NCI-H446 (cell line): ENCODE measurements at regions not wholly inside any gene's neighbourhood (a gene's known extent, or its start where the extent isn't known, plus 50 kb on each side); places are given as distances from the start of the nearest gene placed in this dataset.
"Not testable (repeated sequence)": the region's sequence is repeated elsewhere in the genome, so short reads cannot be mapped to it uniquely, and the experiment has no call there.

ENCODE experiments used
- DNase-seq, 2 experiments: peaks; one replicate each; lab custom pipeline; 2025; lab: John Stamatoyannopoulos, UW

DNA sequence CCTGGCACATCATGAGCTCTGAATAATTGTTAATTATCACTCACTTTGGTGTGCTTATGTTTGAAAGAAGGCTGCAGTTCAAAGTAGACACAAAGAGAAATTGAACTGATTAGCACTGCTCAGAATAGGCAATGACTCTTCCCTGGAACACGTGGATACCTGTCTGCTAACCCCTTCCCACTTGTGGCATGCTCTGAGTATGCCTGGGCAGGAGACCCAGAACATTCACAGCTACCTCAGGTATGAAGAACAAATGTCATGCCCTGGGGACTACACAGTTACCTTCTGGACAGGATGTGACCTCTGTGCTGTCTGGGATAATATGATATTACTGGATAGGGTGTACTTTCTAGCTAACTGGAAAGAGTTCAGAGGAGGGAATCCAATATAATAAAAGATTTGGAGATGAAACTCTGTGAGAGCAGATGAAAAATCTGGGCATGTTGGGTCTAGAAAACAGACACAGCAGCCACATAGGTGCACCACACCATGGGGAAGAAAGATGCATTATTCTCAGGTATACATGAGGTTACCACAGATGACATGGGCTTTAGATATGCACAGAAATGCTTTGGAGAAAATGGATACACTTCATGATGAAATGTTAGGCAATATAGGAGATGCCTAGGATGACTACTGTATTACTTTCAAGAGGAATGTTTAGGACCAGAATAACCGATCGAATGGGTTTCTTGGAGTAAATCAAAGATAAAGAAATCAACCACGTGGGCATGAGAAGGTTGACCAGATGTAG is 324.2 kb upstream of the PREP start:
- no peak for DNase-seq

DNA sequence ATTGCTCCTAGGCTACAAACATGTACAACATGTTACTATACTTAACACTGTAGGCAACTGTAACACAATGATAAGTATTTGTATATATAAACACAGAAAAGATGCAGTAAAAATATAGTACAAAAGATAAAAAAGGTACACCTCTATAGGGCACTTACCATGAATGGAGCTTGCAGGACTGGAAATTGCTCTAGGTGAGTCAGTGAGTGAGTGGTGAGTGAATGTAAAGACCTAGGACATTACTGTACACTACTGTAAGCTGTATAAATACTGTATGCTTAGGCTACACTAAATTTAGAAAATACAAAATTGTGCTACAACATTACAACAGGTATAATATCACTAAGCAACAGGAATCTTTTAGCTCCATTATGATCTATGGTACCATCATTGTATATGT is 312.0 kb upstream of the PREP start:
- DNase-seq: no peak

DNA sequence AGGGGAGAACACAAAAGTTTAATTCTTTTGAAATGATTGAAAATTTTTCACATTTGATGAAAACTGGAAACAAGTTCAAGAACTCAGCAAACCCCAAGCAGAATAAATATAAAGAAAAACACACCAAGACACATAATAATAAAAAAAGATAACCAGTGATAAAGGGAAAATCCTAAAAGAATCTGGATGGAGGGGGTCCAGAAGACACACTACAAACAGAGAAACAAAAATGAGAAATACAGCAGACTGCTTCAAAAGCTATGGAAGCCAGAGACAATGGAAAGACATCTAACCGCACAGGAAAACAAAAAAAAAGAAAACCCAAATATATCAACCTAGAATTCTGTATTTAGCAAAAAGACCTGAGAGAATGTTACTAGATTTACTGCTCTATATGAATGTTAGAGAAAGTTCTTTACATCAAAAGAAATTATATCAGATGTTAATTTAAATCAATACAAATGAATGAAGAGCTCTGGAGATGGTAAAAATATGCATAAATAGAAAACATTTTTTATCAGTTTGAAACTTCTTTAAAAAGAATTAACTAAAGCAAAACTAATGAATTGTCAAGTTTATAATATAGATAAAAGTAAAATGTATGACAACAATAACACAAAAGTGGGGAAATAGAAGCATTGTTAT is 310.7 kb upstream of the PREP start:
- DNase-seq: no peak

DNA sequence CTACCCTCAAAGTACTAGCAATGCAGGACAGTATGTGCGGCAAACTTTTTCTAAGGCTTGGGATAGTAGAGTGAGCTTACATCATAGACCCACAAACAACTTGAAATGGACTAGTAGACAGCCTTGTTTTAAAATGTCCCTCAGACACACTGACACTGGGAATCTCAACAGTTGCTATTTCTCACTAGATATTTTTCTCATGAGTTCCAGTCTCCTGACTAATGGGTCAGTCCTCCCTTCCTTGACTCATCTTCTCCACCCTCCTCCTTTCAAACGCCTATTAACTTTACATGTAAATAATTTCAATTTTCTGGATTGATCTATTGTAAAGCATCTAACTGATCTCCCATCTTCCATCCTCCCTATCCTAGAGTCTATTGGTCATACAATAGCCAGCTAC is 308.3 kb upstream of the PREP start:
- no peak for DNase-seq

DNA sequence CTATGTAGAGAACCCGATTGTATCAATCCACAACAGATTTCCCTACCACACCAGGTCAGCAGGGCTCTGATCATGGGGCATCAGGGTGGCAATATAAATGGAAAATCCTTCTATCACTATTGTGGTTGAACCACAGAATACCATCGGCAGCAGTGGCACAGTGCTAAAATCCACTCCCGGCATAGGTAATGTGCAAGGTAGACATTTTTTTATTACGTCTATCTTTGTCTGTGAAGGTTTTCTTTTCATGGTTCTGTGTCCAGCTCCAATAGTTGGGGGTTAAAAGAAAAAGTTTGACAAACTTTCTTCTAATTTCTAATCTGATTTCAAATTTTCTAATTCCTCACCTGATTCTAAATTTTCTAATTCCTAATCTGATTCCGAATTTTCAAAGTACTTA is 302.7 kb upstream of the PREP start:
- no peak for DNase-seq

DNA sequence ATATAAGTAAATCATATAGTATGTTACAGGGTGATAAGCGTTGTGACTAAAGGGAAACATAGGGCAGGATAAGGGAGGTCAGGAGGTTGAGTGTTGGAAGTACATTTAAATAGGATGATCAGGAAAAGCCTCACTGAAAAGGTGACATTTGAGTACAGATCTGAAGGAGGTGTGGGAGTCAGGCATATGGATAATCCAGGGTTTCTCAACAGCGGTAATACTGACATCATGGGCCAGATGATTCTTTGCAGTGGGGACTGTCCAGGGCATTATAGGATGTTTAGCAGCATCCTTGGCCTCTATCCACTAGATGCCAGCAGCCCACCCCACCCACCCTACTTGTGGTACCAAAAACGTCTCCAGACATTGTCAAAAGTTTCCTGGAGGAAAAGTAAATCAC is 292.6 kb upstream of the PREP start:
- no peak for DNase-seq

DNA sequence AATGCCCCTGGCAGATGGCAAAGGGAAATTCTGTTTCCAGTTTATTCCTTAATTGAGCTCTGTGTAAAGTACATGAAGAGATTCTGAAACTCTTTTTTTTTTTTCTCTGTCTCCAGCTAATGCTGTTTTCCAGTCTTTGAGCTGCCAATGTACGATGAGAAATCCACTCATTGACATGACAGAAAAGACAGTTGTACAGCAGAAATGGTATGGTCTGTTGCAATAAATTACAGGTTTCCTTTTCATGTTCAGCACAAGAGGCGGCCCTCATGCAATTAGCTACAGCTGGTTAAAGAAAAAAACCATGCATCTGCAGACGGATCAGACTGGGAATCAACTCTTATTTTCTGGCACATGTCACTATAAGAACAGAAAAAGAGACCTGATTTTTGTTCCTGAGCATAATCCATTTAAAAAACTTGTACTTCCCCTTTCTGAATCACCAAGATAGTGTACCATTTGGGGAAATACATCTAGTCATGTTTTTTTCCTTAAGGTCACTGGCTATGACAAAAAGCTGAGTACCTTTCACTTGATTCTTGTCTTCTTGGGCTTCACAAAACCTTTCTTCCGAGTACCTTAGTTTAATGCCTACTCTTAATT is 289.8 kb upstream of the PREP start:
- no peak for DNase-seq

DNA sequence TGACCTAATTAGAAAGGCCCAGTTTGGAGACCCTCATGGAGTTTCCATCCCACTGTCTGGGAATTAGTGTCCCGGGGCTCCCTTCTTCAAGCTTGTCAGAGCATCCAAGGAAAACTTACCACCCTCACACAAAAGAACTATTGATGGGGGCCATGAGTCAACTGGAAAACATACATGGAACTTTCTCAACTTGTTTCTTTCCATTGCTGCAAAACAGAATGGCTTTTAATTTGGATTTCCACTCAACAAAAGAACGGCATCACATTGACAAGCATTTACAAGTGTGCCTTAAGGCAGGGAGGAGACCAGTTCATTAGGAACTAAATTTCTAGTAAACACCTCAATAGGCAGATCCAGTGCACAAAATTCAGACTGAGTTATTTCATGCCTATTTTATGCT is 289.1 kb upstream of the PREP start:
- no peak for DNase-seq

DNA sequence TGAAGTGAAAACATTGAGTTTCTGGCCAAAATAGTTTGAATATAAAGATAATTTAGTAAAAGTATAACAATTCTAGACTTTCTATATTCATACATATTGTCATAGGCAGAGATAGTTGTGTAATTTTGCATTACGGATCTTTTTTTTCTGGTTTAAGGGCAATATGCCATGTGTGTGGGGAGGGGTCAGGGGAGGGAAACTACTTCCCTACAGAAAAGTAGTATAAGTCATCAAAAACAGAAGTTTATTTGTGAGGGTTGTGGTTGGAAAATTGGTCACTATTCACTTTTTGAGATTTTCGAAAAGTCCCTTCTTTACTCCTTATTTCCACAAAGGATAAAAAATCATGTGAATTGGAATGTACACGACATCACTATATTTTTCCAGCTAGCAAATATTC is 288.2 kb upstream of the PREP start:
- DNase-seq: no peak

DNA sequence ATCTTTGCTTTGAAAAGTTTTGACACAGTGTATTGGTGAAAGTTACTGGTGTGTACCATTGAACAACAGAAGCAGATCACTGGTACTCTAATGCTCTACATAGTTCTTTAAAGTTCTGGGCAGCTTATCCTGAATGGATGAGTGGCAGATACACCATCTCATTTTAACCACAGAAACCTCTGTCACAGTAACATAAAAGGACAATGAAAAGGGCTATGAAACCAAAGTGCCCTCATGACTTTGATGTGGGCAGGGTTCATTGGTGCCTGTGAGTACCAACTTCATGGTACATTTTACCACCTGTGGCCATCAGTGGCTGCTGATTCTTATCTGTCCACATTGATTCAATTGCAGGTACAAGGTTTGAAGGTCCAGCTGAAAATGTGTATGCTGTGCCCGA is 285.7 kb upstream of the PREP start:
- no peak for DNase-seq

DNA sequence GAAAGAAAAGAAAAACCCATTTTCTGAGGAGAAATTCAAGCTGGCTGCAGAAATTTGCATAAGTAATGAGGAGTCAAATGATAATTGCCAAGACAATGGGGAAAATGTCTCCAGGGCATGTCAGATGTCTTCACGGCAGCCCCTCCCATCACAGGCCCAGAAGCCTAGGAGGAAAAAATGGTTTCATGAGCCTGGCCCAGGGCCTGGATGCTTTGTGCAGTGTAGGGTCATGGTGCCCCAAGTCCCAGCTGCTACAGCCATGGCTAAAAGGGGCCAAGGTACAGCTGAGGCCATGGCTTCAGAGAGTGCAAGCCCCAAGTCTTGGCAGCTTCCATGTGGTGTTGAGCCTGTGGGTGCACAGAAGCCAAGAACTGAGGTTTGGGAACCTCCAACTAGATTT is 283.9 kb upstream of the PREP start:
- not testable (repeated sequence) for DNase-seq

DNA sequence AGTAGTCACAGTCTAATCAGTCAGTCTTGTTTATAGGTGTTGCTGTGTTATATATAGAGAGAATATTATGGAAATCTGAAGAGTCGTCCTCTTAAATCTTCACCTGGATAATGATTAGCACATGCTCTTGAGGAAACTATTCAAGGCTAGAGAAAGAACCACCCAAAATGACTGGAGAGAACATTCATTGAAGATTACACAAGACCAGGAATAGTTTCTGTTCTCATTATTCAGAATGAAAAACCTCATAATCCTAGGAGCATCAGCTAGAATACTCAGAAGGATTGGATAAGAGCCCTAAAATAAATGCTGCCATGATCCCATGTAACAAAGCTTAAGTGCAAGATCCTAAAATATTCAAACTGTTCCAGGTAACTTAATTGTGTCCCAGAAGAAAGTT is 278.2 kb upstream of the PREP start:
- no peak for DNase-seq

DNA sequence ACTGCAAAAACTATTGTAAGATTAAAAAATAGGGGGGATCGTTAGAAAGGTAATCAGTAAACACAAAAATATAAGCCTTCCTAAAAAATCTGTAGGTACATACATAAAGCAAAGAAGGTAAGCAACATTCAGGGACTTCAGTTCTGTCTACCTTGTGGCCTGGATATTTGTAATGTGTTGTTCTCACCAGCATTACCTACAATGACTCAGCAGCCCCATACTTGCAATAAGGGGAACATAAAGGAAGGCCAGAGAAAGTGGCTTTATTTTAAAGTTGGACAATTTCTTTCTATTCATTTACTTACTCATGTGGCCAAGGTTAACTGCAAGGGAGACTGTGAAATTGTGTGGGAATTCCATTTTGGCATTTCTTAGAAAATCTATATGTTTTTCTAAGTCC is 277.2 kb upstream of the PREP start:
- DNase-seq: no peak

DNA sequence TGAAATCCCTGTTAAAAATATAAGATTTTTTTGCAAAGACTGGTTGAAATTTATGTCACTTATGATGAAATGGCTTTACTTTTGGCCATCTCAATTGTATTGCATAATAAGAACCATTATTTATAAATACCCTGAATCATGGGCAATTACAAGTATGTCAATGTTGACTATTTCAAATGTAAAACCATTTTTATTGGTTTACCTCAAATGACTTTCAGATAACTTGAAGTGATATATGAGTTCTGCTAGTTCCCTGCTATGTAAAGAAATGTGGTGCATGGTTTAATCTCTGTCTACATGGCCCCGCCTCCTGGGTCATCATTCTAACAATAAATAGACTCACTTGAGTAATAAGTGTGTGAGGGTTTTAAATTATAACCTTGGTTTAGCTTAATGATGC is 275.6 kb upstream of the PREP start:
- no peak for DNase-seq

DNA sequence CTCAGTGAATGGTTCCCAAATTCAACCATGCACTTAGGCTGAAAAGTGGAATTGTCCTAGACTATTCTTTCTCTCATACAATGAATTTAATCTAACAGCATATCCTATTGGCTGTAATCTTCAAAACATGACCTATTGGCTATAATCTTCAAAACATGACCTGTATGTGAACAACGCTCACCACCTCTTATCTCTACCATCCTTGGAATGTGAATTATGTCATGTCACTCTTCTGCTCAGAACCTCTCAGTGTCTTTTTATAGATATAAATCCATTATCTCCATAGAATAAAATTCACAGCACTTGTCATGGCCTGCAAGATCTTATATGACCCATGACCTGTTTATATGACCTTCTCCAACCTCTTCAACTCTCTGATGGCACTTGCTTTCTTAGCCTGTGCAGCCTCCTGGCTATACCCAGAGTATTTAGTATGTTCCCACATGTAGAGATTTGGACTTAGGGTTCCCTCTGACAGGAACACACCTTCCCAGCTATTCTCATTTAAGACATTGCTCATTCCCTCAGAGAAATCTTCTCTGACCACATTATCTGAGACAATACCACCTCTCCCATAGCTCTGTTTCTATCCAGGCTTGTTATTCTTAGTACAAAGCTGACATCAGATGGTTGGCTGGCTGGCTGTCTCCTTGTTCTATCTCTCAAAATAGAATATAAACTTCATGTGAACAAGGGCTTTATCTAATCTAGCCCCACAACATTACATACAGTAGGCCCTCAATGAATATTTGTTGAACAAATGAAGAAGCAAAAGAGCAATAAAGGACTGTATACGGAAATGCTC is 275.0 kb upstream of the PREP start:
- no peak for DNase-seq

DNA sequence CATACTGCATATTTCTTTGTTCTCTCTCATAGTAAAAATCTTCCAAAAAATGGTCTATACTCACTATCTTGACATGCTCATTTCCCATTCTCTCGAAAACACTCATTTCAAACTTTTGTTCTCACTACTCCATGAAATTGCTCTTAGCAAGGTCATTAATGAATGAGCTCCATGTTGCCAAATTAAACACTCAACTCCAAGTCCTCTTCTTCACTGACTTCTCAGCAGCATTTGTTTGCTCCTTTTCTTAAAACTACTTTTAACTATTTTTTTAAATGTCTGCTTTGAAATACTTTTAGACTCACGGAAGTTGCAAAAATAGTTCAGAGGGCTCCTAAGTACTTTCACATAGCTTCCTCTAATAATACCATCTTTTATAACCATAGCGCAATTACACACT is 274.0 kb upstream of the PREP start:
- DNase-seq: no peak

DNA sequence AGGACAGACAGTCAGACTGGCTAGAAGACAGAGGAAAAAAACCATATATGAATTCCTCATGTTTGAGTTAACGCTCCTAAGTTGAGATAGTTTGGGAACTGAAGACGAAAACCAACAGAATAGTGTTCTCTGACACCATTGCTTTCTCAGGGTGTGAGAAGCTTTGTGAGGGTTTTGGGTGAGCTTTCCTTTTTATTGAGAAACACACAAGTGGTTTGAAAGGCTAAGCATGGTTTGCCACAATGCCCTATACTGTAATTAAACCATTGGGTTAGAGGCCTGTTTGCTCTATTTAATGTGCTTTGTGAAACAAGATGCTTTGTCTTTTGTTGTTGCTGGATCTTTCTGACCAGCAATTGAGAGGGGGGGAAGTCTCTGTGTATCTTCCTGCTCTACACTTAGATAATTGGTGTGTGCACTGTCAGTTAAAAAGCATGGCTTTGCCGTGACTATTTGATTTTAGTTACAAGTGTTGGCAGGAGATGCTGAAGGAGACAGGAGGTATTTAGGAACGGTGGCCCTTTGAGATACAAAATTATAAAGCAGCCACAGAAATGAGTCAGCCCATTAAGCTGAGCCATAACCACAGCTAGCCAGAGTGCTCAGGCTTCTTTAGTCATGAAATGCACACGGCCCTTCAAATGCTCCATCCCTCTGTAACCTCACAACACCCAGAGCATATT is 273.0 kb upstream of the PREP start:
- DNase-seq: no peak

DNA sequence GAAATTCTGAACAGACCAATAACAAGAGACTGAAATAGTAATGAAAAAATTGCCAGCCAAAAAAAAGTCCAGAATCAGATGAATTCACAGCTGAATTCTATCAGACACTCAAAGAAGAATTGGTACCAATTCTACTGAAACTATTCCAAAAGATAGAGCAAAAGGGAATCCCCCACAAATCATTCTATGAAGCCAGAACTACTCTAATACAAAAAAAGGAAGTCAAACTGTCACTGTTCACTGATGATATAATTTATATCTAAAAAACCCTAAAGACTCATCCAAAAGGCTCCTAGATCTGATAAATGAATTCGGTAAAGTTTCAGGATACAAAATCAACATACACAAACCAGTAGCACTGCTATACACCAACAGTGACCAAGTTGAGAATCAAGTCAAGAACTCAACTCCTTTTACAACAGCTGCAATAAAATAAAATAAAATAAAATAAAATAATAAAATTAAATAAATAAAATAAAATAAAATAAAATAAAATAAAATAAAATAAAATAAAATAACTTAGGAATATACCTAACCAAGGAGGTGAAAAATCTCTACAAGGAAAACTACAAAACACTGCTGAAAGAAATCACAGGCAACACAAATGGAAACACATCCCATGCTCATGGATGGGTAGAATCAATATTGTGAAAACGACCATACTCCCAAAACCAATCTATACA is 270.1 kb upstream of the PREP start:
- not testable (repeated sequence) for DNase-seq

DNA sequence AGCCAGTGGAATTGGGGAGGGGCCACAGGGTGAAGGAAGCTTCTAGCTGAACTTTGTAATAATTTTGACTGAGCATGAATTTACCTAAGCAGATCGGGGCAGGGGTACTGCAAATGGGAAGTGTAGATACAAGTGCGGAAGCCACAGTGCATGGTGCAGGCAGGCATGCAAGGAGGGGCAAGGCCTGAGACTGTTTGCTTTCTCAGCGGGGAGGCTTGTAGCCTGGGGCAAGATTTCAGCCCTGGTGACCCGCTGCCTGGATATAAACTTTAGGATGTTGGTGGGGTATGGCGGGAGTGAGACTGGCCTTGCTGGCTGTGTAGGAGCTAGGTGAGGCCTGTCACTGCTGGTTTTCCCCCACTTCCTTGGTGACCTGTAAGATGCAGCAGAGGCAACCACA is 266.4 kb upstream of the PREP start:
- no peak for DNase-seq

DNA sequence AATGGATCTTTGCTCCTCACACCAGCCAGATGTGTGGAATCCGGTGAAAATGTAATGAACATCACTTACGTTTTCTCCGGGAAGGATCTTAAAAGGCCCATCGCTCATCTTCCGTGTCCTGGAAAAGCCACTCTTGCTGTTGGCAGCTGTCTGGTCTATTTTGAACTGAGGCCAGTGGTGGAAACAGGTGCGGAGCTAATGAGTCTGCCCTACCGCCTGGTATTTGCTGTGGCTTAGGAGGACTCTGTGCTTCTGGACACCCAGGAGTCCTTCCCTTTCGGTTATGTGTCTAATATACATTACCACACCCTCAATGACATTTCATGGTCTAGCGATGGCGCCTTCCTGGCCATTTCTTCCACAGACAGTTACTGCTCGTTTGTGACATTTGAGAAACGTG is 264.2 kb upstream of the PREP start:
- no peak for DNase-seq

DNA sequence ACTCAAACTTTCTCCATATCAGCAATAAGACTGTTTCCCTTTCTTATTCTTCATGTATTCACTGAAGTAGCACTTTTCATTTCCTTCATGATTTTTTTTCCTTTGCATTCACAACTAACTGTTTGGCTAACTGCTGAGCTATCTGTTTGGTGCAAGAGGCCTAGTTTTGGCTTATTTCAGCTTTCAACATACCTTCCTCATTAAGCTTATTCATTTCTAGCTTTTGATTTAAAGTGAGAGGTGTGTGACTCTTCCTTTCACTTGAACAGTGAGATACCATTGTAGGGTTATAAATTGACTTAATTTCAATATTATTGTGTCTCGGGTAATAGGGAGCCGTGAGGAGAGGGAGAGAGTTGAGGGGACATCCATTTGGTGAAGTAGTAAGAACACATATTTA is 262.0 kb upstream of the PREP start:
- no peak for DNase-seq

DNA sequence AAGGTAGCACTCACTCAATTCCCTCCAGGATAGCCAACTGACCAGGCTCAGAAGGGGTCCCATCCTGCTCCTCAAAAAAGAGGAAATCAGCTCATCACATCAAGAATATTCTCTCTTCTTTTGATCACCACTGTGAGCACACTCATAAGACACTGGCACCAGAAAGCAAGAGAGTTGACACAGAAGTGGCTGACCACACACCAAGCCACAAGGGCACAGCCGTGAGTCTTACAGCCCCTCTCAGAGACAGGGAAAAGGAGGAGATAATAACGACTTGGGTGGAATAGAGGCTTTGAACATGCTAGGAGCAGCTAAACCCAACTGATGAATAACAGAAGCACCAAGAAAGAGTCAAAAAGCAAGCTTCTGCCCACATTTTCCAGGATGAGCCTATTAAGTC is 249.1 kb upstream of the PREP start:
- DNase-seq: no peak
